IPS-15b (cell line): ENCODE measurements at regions not wholly inside any gene's neighbourhood (a gene's known extent, or its start where the extent isn't known, plus 50 kb on each side); places are given as distances from the start of the nearest gene placed in this dataset.
"Not testable (repeated sequence)": the region's sequence is repeated elsewhere in the genome, so short reads cannot be mapped to it uniquely, and the experiment has no call there.

Source experiments
- H3K27me3 ChIP-seq: one replicate; pipeline ENCODE4 v1.6.1; 2013; ENCODE audit warnings: low read length; ENCODE audit not compliant: control insufficient read depth, insufficient read depth
- H3K36me3 ChIP-seq: one replicate; pipeline ENCODE4 v1.6.1; 2013; ENCODE audit warnings: low read length; ENCODE audit not compliant: control insufficient read depth, insufficient read depth
- H3K4me1 ChIP-seq: one replicate; pipeline ENCODE4 v1.6.1; 2013; ENCODE audit warnings: mild to moderate bottlenecking, low read length; ENCODE audit not compliant: control insufficient read depth, insufficient read depth
- H3K4me3 ChIP-seq: one replicate; pipeline ENCODE4 v1.5.1; 2013; ENCODE audit warnings: low read depth, low read length
- H3K9ac ChIP-seq: one replicate; pipeline ENCODE4 v1.6.1; 2013; ENCODE audit warnings: low read depth, mild to moderate bottlenecking, low read length
- H3K9me3 ChIP-seq: one replicate; pipeline ENCODE4 v1.6.1; 2013; ENCODE audit warnings: mild to moderate bottlenecking, low read length; ENCODE audit not compliant: control insufficient read depth, insufficient read depth

- H3K4me1 ChIP-seq, H3K27me3 ChIP-seq, H3K9ac ChIP-seq, H3K9me3 ChIP-seq, H3K36me3 ChIP-seq, H3K4me3 ChIP-seq: not testable (repeated sequence)
Observed at GRCh38 chr6:19584207-19584606, 253.0 kb upstream of the ID4 start.

GRCh38 chr6:19587238-19587942 is 249.8 kb upstream of the ID4 start:
- H3K36me3 ChIP-seq, result no peaks in the 10 kb centered on the region
- H3K4me3 ChIP-seq, result no peak overlapping the region
- no peaks in the 10 kb centered on the region for H3K27me3 ChIP-seq
- no peak overlapping the region for H3K9ac ChIP-seq
- no peaks in the 10 kb centered on the region for H3K9me3 ChIP-seq
- no peaks in the 10 kb centered on the region for H3K4me1 ChIP-seq

- Histone ChIP-seq H3K9ac (no peak overlapping the region), H3K27me3 (no peaks in the 10 kb centered on the region), H3K4me3 (no peak overlapping the region), H3K4me1 (no peaks in the 10 kb centered on the region), H3K36me3 (no peaks in the 10 kb centered on the region), H3K9me3 (no peaks in the 10 kb centered on the region)
Observed at GRCh38 chr6:19590501-19591131, 246.6 kb upstream of the ID4 start.

GRCh38 chr6:19597809-19598320 is 239.3 kb upstream of the ID4 start:
- Histone ChIP-seq H3K9ac (no peak overlapping the region), H3K27me3 (no peaks in the 10 kb centered on the region), H3K4me1 (no peaks in the 10 kb centered on the region), H3K9me3 (no peaks in the 10 kb centered on the region), H3K36me3 (no peaks in the 10 kb centered on the region), H3K4me3 (no peak overlapping the region)

GRCh38 chr6:19599796-19600464 is 237.2 kb upstream of the ID4 start:
- H3K9me3 ChIP-seq, result no peaks in the 10 kb centered on the region
- no peak overlapping the region for H3K9ac ChIP-seq
- H3K4me3 ChIP-seq, result no peak overlapping the region
- no peaks in the 10 kb centered on the region for H3K4me1 ChIP-seq
- H3K27me3 ChIP-seq, result no peaks in the 10 kb centered on the region
- H3K36me3 ChIP-seq, result no peaks in the 10 kb centered on the region

- Histone ChIP-seq H3K4me1 (no peaks in the 10 kb centered on the region), H3K9me3 (no peaks in the 10 kb centered on the region), H3K4me3 (no peak overlapping the region), H3K36me3 (no peaks in the 10 kb centered on the region), H3K27me3 (no peaks in the 10 kb centered on the region), H3K9ac (no peak overlapping the region)
Observed at GRCh38 chr6:19602434-19603013, 234.6 kb upstream of the ID4 start.

GRCh38 chr6:19603721-19604120 is 233.4 kb upstream of the ID4 start:
- no peaks in the 10 kb centered on the region for H3K9me3 ChIP-seq
- no peak overlapping the region for H3K4me3 ChIP-seq
- no peaks in the 10 kb centered on the region for H3K36me3 ChIP-seq
- peaks cover 2% of the 10 kb centered on the region for H3K4me1 ChIP-seq
- H3K9ac ChIP-seq, result no peak overlapping the region
- no peaks in the 10 kb centered on the region for H3K27me3 ChIP-seq

GRCh38 chr6:19605624-19606023 is 231.5 kb upstream of the ID4 start:
- H3K9ac ChIP-seq, result no peak overlapping the region
- no peaks in the 10 kb centered on the region for H3K36me3 ChIP-seq
- no peaks in the 10 kb centered on the region for H3K27me3 ChIP-seq
- H3K4me1 ChIP-seq, result peaks cover 4% of the 10 kb centered on the region
- H3K9me3 ChIP-seq, result no peaks in the 10 kb centered on the region
- H3K4me3 ChIP-seq, result no peak overlapping the region

- Histone ChIP-seq H3K9me3 (no peaks in the 10 kb centered on the region), H3K9ac (no peak overlapping the region), H3K27me3 (no peaks in the 10 kb centered on the region), H3K4me3 (no peak overlapping the region), H3K4me1 (peaks cover 4% of the 10 kb centered on the region), H3K36me3 (no peaks in the 10 kb centered on the region)
Observed at GRCh38 chr6:19608546-19608945, 228.6 kb upstream of the ID4 start.

GRCh38 chr6:19609972-19610641 is 227.1 kb upstream of the ID4 start:
- no peaks in the 10 kb centered on the region for H3K9me3 ChIP-seq
- no peak overlapping the region for H3K9ac ChIP-seq
- no peaks in the 10 kb centered on the region for H3K27me3 ChIP-seq
- H3K4me3 ChIP-seq, result no peak overlapping the region
- peaks cover 4% of the 10 kb centered on the region for H3K4me1 ChIP-seq
- H3K36me3 ChIP-seq, result no peaks in the 10 kb centered on the region

GRCh38 chr6:19612672-19613466 is 224.3 kb upstream of the ID4 start:
- H3K27me3 ChIP-seq, H3K4me3 ChIP-seq, H3K4me1 ChIP-seq, H3K9ac ChIP-seq, H3K36me3 ChIP-seq, H3K9me3 ChIP-seq: not testable (repeated sequence)
